Esophagus squamous epithelium (tissue), 4 donors: ENCODE measurements at regions not wholly inside any gene's neighbourhood (a gene's known extent, or its start where the extent isn't known, plus 50 kb on each side); places are given as distances from the start of the nearest gene placed in this dataset.

Source experiments
- CTCF ChIP-seq, 6 experiments: fragments of 450-650 bp in 4 of 6; fragments of 200-600 bp in 2 of 6; sonication (generic) in 2 of 6; IDR thresholded peaks; one replicate each; pipeline ENCODE4 v1.5.1; 2016 to 2019; ENCODE audit warnings: antibody characterized with exemption in 6 of 6, mild to moderate bottlenecking in 4 of 6, moderate library complexity in 4 of 6
- POLR2A ChIP-seq, 4 donors: fragments of 450-650 bp; IDR thresholded peaks; one replicate each; pipeline ENCODE4 v1.6.1; 2017; ENCODE audit warnings: antibody characterized with exemption in 4 of 4, mild to moderate bottlenecking in 4 of 4, moderate library complexity in 3 of 4

GRCh38 chr1:212514056-212514614, 81.4 kb downstream of the NENF start:
- TF ChIP-seq CTCF (IDR thresholded peaks at IDR 0.05) (no peak), POLR2A (IDR thresholded peaks at IDR 0.05) (no peak)
